DMS53 (cell line): ENCODE measurements at regions not wholly inside any gene's neighbourhood (a gene's known extent, or its start where the extent isn't known, plus 50 kb on each side); places are given as distances from the start of the nearest gene placed in this dataset.
"Not testable (repeated sequence)": the region's sequence is repeated elsewhere in the genome, so short reads cannot be mapped to it uniquely, and the experiment has no call there.

Experiments
- DNase-seq: peaks from one replicate; lab custom pipeline; 2025; lab: John Stamatoyannopoulos, UW

GRCh38 chrX:111581086-111581485, 69.6 kb downstream of the SERTM2 start:
- no peak for DNase-seq

GRCh38 chrX:111585337-111585736, 73.9 kb downstream of the SERTM2 start:
- DNase-seq: no peak

GRCh38 chrX:111594348-111594877, 83.0 kb downstream of the SERTM2 start:
- DNase-seq: peak; percentile 28

- no peak for DNase-seq
Measured at GRCh38 chrX:111597967-111598366, 83.0 kb upstream of the ALG13 start.

GRCh38 chrX:111608724-111609123, 72.2 kb upstream of the ALG13 start:
- no peak for DNase-seq

- no peak for DNase-seq
Measured at GRCh38 chrX:111609206-111609605, 71.8 kb upstream of the ALG13 start.

GRCh38 chrX:111615227-111615626, 65.7 kb upstream of the ALG13 start:
- no peak for DNase-seq

GRCh38 chrX:111616786-111617185, 64.2 kb upstream of the ALG13 start:
- DNase-seq: no peak

GRCh38 chrX:111620084-111620483, 60.9 kb upstream of the ALG13 start:
- peak; percentile 50 for DNase-seq

- DNase-seq: no peak
Measured at GRCh38 chrX:111624169-111624568, 56.8 kb upstream of the ALG13 start.

- DNase-seq: not testable (repeated sequence)
Measured at GRCh38 chrX:111627256-111627655, 53.7 kb upstream of the ALG13 start.
